Prostate gland (tissue), 2 donors: ENCODE measurements at regions not wholly inside any gene's neighbourhood (a gene's known extent, or its start where the extent isn't known, plus 50 kb on each side); places are given as distances from the start of the nearest gene placed in this dataset.
A peak's percentile ranks its signal among the peaks of the same experiment; 100 is the strongest.
"Not testable (repeated sequence)": the region's sequence is repeated elsewhere in the genome, so short reads cannot be mapped to it uniquely, and the experiment has no call there.

Experiments
- POLR2A ChIP-seq: fragments of 450-650 bp; IDR thresholded peaks from one replicate; pipeline ENCODE4 v1.6.1; 2016; ENCODE audit warnings: antibody characterized with exemption, mild to moderate bottlenecking
- TF ChIP-seq, protein P1 (sequence below), 4 experiments: fragments of 200-600 bp in 2 of 4; fragments of 450-650 bp in 2 of 4; sonication (generic) in 2 of 4; IDR thresholded peaks; 1 replicate in 3 of 4; 2 replicates in 1 of 4; pipeline ENCODE4 v1.5.1; 2016 to 2019; ENCODE audit warnings: antibody characterized with exemption in 4 of 4, mild to moderate bottlenecking in 2 of 4, moderate library complexity in 2 of 4

DNA sequence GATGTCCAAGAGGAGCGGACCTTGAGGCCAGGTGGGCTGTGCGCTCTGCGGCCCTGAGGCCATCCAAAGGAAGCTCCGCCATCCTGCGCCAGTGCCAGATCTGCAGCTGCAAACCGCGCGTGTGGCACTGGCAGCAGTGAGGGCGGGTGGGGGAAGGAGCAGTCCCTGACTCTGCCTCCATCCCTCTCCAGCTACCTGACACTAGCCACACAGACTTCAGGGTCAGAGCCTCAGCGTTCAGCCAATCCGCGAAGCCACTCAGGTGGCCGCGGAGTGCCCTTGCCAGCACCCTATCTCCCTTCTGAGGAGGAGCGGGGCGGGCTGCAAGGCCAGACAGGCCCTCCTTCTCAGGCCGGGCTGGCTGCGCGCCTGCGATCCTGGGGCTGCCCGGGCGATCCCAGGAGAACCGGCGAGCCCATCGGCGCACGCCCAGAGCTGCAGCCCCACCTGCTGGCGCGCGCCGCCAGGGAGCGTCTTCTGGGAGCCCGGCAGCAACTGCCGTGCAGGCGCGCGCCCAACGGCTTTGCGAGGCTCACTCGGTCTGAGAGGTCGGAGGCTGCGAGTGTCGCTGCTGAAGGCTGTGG lies 867.2 kb downstream of the SPATA31A1 start:
- TF ChIP-seq, protein P1, sequence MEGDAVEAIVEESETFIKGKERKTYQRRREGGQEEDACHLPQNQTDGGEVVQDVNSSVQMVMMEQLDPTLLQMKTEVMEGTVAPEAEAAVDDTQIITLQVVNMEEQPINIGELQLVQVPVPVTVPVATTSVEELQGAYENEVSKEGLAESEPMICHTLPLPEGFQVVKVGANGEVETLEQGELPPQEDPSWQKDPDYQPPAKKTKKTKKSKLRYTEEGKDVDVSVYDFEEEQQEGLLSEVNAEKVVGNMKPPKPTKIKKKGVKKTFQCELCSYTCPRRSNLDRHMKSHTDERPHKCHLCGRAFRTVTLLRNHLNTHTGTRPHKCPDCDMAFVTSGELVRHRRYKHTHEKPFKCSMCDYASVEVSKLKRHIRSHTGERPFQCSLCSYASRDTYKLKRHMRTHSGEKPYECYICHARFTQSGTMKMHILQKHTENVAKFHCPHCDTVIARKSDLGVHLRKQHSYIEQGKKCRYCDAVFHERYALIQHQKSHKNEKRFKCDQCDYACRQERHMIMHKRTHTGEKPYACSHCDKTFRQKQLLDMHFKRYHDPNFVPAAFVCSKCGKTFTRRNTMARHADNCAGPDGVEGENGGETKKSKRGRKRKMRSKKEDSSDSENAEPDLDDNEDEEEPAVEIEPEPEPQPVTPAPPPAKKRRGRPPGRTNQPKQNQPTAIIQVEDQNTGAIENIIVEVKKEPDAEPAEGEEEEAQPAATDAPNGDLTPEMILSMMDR (IDR thresholded peaks at IDR 0.05) = peak in 1 of 4 experiments; percentile 44
- not testable (repeated sequence) for TF ChIP-seq POLR2A
